HG03378 (cell line): ENCODE measurements at regions not wholly inside any gene's neighbourhood (a gene's known extent, or its start where the extent isn't known, plus 50 kb on each side); places are given as distances from the start of the nearest gene placed in this dataset.
A peak's percentile ranks its signal among the peaks of the same experiment; 100 is the strongest.
"Not testable (repeated sequence)": the region's sequence is repeated elsewhere in the genome, so short reads cannot be mapped to it uniquely, and the experiment has no call there.

Experiments used
- ATAC-seq: cut with Tn5 transposase; IDR thresholded peaks from one replicate; pipeline ENCODE4 v1.9.1; 2021; ENCODE audit warnings: mild to moderate bottlenecking, moderate library complexity; ENCODE audit not compliant: unreplicated experiment

DNA sequence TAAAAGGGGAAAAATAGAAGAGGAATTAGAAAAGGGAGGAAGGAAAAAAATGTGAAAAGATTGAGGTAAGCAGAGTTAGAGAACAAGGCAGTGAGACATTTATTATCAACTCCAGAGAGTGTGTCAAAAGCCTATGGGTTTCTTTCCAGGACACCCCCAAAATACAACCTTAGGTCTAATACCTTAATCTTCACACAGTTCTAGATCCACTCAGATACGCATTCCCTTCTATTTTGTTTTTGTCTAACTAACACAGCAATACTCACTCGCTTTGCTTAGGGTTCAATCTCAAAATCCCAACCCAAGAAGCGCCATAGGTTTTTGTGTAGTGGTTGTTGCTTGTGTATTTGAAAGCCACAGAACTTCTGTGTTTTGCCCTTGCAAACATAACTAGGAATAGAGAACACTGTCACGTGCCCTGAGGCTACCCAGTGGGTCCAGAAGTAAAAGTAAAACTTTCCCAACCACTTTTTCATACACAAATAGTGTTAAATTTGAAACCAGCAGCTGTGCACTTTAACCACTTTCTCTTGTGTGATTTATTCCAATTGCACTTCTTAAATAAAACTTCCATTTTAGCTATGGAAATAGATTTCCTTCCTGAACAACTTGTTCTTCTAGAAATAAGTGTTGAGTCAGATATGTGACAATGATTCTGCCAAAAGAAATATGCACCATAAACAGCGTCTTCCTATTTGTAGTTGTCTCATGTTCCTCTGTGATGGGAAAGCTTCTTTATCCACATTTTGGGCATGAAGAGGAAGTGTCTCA is 414.7 kb upstream of the GHITM start:
- ATAC-seq = peak; percentile 73

DNA sequence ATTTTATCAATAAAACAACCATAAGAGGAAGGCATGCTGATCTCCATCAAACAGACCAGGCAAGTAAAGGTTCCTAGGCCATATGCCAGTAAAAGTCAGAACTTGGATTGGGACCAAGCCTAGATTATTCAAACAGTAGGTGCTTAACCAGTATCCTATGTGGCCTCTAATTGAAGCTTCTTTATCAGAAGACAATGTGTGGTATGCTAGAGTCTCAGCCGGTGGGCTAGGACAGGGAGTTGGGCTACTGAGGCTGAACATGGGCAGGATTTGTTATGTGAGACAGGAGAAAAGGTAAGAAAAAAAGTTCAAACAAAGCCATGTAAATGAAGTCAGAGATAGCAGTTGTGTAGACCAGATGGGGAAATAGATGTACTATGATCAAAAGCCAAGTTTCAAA is 413.7 kb upstream of the GHITM start:
- no peak for ATAC-seq

DNA sequence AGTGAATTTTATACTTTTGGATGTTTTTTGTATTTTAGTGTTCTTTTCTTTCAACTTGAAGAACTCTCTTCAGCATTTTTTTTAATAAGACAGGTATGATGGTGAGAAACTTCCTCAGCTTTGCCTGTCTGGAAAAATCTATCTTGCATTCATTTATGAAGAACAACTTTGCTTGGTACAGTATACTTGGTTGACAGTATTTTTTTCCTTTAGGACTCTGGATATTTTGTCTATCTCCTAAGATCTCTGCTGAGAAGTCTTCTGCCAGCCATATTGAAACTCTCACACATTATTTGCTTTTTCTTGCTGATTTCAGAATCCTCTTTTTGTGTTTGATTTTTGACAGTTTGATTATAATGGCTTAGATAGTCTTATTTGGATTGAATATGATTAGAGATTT is 405.0 kb upstream of the GHITM start:
- no peak for ATAC-seq

DNA sequence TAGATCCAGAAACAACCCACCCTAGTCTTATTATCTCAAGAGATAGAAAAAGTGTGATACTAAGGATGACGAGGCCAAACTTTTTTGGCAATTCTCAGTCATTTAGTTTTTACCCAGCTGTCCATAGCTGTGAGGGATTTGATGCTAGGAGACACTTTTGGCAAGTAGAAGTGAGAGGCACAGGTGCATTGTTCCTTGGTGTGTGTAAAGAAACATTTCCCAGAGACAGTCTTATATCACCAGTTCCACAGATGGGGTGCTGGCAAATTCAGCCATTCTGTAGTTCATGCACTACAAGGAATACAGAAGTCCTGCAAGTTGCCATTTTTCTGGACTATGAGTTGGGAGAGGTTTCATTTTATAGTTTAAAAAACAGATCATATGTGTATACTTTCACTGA is 403.3 kb upstream of the GHITM start:
- no peak for ATAC-seq

DNA sequence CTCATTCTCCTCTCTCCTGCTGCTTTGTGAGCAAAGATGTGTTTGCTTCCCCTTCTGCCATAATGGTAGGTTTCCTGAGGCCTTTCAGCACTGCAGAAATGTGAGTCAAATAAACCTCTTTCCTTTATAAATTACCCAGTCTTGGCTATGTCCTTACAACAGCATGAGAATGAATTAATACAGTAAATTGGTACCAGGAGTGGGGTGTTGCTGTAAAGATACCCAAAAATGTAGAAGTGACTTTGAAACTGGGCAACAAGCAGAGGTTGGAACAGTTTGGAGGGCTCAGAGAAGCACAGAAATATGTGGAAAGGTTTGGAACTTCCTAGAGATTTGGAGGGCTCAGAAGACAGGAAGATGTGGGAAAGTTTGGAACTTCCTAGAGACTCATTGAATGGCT is 388.7 kb upstream of the GHITM start:
- ATAC-seq = no peak

DNA sequence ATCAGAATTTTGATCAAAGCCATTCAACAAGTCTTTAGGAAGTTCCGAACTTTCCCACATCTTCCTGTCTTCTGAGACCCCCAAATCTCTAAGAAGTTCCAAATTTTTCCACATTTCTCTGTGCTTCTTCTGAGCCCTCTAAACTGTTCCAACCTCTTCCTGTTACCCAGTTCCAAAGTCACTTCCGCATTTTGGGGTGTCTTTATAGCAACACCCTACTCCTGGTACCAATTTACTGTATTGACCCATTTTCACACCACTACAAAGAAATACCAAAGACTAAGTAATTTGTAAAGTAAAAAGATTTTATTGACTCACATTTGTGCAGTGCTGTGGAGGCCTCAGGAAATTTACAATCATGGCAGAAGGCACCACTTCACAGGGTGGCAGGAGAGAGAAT is 385.8 kb upstream of the GHITM start:
- ATAC-seq = no peak

DNA sequence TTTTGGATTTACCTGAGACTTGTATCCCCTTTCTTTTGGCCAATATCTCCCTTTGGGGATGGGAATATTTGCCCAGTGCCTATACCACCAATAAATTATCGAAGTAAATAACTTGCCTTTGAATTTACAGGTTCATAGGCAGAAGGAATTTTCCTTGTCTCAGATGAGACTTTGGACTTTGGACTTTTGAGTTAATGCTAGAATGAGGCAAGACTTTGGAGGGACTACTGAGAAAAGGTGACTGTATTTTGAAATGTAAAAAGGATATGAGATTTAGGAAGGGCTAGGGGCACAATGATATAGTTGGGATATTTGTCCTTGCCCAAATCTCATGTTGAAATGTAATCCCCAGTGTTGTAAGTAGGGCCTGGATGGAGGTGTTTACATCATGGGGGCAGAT is 384.5 kb upstream of the GHITM start:
- ATAC-seq = no peak

DNA sequence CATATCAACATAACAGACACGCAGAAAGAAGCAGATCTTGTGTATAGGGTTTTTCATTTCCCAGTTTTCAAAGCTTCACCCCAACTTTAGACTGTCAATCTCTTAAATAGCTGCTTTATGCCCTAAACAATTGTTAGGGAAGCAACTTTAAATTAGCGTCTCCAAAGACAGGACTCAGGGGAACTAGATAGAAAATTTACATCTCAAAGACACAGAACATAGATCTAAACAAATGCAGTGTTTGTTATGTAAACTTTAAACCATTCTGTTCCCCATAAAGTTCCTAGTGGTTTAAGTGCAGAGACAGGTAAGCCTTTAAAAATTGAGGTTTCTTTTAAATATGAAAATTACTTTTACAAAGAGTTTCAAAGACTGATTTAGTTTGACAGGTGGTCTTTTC is 379.2 kb upstream of the GHITM start:
- no peak for ATAC-seq

DNA sequence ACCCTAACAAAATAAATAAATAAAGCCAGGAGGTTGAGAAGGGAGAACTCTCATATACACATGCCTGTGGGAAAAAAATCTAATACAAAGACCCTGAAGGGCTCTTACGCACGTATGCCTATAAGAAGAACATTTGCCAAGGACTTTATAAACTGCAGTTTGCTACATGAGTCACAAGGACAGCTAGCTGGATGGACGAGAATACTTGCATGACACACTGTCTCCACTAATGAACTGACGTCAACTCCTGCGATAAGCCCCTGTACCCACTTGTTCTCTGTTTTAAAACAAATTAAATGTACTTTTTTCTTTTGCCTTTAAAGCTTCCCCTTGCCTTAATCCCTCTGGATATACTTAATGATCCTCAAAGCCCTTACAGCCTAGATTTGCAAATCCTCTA is 374.6 kb upstream of the GHITM start:
- no peak for ATAC-seq

DNA sequence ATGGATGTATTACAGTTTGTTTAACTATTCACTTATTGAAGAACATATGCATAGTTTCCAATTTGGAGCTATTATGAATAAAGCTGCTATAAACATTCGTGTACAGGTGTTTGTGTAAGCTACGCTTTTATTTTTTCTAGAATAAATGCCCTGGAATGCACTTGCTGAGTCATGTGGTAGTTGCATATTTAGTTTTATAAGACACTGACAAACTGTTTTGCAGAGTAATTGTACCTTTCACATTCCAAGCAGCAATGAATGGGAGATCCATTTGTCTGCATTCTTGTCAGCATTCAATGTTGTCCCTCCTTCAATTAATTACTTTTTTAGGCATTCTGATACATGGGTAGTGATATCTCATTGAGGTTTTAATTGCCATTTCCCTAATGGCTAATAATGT is 373.6 kb upstream of the GHITM start:
- ATAC-seq = no peak

DNA sequence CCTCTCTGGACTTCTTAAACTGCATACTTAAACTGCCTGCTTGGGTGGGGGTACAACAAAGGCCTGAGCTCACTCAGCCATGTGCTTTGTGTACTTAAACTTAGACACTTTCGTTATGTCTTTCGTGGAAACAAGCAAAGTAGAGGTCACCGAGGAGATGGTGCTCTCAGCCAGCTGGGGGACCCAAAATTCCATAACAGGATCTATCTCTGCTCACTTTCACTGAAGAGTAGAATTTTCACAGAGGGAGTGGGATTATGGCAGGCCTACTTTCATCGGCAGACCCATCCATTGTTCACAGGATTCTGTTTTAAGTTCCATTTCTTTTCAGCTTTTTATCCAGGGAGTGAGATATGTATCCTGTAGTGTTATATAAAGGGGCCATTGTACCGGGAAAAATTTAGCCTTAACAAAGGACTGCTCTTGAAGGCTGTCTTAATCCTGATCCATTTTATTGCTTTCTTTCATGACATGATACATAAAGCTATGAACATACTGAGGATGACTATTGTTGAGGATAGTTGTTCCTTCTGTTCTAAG is 370.0 kb upstream of the GHITM start:
- ATAC-seq = no peak

DNA sequence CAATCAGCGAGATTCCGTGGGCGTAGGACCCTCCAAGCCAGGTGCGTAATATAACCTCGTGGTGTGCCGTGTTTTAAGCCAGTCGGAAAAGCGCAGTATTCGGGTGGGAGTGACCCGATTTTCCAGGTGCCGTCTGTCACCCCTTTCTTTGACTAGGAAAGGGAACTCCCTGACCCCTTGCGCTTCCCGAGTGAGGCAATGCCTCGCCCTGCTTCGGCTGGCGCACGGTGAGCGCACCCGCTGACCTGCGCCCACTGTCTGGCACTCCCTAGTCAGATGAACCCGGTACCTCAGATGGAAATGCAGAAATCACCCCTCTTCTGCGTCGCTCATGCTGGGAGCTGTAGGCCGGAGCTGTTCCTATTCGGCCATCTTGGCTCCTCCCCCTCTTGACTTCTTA is 352.6 kb upstream of the GHITM start:
- not testable (repeated sequence) for ATAC-seq

DNA sequence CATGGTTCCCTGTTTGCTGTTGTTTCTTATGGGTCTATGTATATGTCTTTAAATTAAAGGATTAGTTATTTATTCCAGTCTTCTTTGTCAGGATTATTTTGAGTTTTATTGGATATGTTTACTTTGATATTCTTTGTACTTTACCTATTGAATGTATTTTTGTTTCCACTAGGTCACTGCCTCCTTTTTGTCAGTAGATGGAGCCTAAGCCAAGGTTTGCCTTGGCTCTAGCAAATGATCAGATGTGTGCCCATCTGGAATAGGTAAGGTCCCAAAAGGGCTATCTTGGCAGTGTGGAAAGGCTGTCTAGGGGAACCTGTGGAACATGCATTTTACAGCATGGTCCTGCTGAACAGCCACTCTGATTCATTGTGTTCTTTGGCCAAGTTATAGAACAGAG is 337.3 kb upstream of the GHITM start:
- ATAC-seq = no peak

DNA sequence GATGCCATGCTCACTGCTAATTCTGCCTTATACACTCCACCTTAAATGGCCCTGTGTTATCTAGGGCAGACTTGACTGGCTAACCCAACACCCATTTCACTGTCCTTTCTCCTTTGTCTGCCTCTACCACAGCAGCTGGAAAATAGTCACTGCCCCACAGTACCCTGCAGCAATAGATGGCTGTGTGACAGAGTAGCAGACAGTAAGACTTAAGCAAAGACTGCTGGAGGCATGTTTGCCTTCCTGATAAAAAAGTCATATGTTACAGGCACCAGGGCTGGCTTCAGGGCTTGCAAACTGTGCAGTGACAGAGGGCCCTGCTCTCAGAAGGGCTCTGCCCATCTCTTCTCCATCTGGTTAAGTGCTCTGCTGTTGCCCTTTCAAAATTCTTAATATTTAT is 332.6 kb upstream of the GHITM start:
- no peak for ATAC-seq

DNA sequence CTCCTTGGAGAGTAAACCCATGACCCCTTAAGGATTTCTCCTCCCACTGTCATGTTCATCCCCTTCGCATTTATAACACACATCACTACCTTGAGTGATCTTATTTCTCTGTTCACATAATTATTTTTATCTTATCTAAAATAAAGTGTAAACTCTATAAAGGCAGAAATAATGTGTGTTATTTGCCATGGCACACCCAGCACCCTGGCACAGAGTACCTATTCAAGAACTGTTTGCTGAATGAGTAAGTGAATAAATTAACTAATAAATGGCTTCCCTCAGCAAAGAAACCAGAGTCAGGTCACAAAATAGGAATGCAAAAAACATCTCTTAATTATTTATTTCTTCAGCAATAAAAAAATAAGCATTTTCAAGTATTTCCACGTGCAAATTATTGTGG is 330.3 kb upstream of the GHITM start:
- ATAC-seq = no peak

DNA sequence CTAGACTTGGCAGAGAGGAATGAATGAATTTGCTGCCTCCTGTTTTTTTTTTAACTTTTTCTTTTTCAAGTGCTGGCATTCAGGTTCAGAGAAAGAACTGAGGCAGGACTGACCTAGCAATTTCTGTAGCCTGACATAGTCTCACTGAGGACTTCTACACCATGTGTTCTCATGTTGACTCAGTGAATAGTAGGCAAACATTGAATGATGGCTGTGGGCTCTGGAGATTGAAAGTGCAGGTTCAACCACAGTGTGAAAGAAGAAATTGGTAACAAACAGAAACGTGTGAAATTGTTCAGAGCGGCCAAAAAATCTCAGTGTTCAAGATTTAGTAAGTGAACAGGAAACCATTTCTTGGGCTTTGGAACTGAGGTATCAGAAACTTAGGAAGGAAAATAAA is 322.4 kb upstream of the GHITM start:
- ATAC-seq = no peak

DNA sequence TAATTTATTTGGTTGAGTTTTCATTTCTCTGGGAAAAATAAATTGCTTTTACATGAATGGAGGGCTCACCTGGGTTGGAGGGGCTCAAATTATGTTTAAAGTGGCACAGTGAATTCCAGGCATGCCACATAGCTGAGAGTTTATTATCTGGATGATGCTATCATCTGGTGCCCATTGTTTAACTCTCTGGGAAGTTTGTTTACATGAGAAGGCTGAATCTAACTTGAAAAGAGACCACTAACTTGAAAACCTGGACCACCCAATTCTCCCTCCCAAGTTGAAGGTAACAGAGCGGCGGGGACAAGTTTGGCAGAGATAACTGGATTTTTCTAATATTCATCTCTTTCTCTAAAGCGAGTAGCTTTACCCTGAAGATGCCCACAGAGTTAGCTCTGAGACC is 321.5 kb upstream of the GHITM start:
- no peak for ATAC-seq

DNA sequence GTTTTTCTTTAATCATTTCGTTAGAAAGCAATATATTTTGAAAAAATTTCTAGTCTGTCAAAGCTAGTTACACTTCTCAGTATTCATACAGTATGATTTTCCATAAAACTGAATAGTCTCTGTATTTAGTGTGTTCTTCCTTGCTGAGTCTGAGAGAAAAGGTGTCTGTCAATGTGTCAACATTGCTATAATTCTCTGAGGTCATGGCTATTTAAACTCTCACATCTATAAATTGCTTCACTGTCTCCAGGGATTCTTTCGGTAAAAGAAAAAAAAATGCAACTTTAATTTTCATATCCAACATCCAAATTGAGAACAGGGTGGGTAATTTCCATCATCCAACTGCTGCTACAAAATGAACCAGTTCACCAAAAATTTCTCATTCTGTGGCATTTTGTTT is 319.7 kb upstream of the GHITM start:
- no peak for ATAC-seq

DNA sequence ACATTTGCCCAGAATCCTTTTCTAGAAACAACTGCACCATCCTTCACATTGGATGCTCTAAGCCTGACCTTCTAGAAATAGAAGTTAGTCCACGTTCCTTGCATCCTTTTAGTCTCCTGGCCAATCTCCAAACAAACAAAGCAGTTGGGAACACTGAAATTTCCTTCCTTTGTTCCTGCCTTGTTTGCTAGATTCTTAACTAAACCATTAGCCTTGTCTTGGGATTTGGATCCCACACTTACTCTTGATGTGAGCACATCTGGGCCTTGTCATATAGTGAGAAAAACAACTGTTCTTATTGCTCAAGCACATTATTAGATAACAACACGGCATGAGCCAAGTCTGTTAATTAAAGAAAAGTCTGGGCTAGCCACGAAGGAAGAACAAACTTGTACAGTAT is 319.3 kb upstream of the GHITM start:
- no peak for ATAC-seq

DNA sequence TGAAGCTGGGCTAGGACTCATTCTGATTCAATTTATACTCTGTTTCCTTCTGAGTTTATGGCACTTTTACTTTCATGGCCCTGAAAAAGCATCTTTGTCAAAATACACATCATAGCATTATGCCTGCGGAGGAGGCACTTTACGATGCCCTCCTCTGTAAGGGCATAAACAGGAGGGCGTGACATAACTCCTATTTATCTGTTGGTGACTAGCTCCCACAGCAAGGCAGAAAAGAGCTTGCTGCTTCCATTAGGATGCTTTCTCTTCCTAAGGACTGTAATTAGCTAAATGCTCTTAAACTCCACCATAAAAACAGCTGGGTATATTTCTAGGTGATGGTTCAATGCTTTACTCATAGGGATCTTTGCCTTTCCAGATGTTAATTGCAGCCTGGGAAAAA is 315.2 kb upstream of the GHITM start:
- no peak for ATAC-seq

DNA sequence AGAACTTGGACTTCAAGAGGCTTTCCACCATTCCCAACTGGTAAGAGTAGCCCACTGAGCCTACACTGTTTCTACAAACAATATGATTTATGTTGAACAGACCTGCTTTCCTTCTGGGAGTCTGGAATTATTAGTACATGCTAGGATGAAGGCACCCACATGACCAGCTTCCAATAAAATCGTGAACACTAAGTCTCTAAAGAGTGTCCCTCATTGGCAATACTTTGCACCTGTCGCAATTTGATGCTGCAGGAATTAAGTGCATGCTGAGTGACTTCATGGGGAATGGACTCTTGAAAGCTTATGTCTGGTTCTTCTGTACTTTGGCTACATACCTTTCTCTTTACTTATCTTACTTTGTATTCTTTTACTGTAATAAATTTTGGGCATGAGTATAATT is 305.2 kb upstream of the GHITM start:
- no peak for ATAC-seq

DNA sequence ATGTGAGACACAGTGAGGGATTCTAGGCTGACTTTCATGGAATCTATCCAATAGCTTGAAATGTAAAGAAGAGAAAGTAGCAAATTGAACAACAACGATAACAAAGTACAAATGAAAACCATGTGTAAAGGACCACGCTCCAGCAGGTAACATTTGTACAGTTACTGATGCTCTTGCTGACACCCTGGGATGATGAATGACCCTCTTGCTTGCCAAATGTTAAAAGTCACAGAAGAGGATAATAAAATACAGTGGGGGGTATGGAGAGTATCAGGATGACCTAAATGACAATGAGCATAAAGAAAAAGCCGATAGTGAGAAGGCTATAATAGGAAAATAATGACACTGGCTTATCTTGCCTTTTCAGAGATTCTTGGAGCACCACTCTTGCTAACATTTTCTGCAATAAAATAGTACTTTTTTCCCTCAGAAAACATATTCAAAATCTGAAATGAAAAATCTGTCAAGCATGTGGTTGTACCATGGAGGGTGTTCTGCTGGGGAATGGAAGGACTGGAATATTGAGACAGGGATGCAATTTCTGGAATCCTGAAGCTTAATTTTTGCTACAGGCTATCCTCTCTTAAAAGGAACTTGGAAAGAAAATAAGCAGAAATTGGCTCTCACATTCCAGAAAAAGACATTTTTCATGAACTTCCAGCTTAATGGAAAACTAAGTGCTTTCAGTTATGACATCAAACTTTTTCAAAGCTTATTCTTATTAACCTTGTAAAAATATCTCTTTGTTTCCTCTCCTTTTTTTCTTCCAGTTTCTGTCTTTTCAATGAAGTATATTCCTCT is 303.2 kb upstream of the GHITM start:
- ATAC-seq = no peak
